GM21717 (cell line): ENCODE measurements at regions not wholly inside any gene's neighbourhood (a gene's known extent, or its start where the extent isn't known, plus 50 kb on each side); places are given as distances from the start of the nearest gene placed in this dataset.

Source experiments
- ATAC-seq: cut with Tn5 transposase; IDR thresholded peaks from one replicate; pipeline ENCODE4 v1.9.1; 2021; ENCODE audit warnings: mild to moderate bottlenecking, moderate library complexity; ENCODE audit not compliant: unreplicated experiment

GRCh38 chr15:39358441-39359041, 222.3 kb upstream of the THBS1 start:
- ATAC-seq: no peak

GRCh38 chr15:39359771-39360170, 221.1 kb upstream of the THBS1 start:
- ATAC-seq: no peak

- ATAC-seq: no peak
Observed at GRCh38 chr15:39360452-39360851, 220.4 kb upstream of the THBS1 start.

GRCh38 chr15:39361497-39361896, 219.4 kb upstream of the THBS1 start:
- ATAC-seq: no peak

GRCh38 chr15:39362821-39363561, 217.9 kb upstream of the THBS1 start:
- ATAC-seq: no peak

- no peak for ATAC-seq
Observed at GRCh38 chr15:39363761-39364586, 216.9 kb upstream of the THBS1 start.

- ATAC-seq: no peak
Observed at GRCh38 chr15:39364721-39365120, 216.2 kb upstream of the THBS1 start.

- ATAC-seq: no peak
Observed at GRCh38 chr15:39365161-39365560, 215.7 kb upstream of the THBS1 start.

GRCh38 chr15:39365873-39366272, 215.0 kb upstream of the THBS1 start:
- ATAC-seq: no peak

- ATAC-seq: no peak
Observed at GRCh38 chr15:39367596-39367995, 213.3 kb upstream of the THBS1 start.

GRCh38 chr15:39369768-39370167, 211.1 kb upstream of the THBS1 start:
- ATAC-seq: no peak

GRCh38 chr15:39376371-39376909, 204.4 kb upstream of the THBS1 start:
- ATAC-seq: no peak

GRCh38 chr15:39381517-39381916, 199.4 kb upstream of the THBS1 start:
- ATAC-seq: no peak

- ATAC-seq: no peak
Observed at GRCh38 chr15:39388118-39388517, 192.8 kb upstream of the THBS1 start.

GRCh38 chr15:39391230-39391629, 189.6 kb upstream of the THBS1 start:
- ATAC-seq: no peak

GRCh38 chr15:39392469-39393047, 188.3 kb upstream of the THBS1 start:
- ATAC-seq: no peak

GRCh38 chr15:39393575-39394335, 187.1 kb upstream of the THBS1 start:
- ATAC-seq: no peak

GRCh38 chr15:39394496-39394895, 186.4 kb upstream of the THBS1 start:
- no peak for ATAC-seq

GRCh38 chr15:39396979-39397615, 183.8 kb upstream of the THBS1 start:
- ATAC-seq: no peak

GRCh38 chr15:39397883-39398282, 183.0 kb upstream of the THBS1 start:
- ATAC-seq: no peak
